Lung (tissue), 11 donors: ENCODE measurements at regions not wholly inside any gene's neighbourhood (a gene's known extent, or its start where the extent isn't known, plus 50 kb on each side); places are given as distances from the start of the nearest gene placed in this dataset.
A peak's percentile ranks its signal among the peaks of the same experiment; 100 is the strongest.

ENCODE experiments used
- ATAC-seq: fragments of 200-7000 bp; cut with Tn5 transposase; one replicate; pipeline ENCODE4 v1.9.1; 2020; ENCODE audit warnings: moderate number of reproducible peaks; ENCODE audit not compliant: insufficient read depth, low FRiP score
- DNase-seq, 3 donors: peaks; one replicate each; pipeline ENCODE4 v3.0.0-alpha.2; 2013 to 2017
- H3K27ac ChIP-seq, 2 donors: one replicate each; pipeline ENCODE4 v1.5.1; 2013; ENCODE audit warnings: mild to moderate bottlenecking in 2 of 2, moderate library complexity in 2 of 2, control low read depth in 1 of 2, inconsistent platforms in 1 of 2, low read depth in 1 of 2, low read length in 1 of 2
- H3K27me3 ChIP-seq, 3 donors: one replicate each; pipeline ENCODE4 v1.5.1; 2013; ENCODE audit warnings: low read length in 2 of 3; ENCODE audit not compliant: control insufficient read depth in 3 of 3, insufficient read depth in 3 of 3
- H3K36me3 ChIP-seq, 4 donors: one replicate each; pipeline ENCODE4 v1.5.1; 2013; ENCODE audit warnings: low read length in 4 of 4, mild to moderate bottlenecking in 1 of 4, moderate library complexity in 1 of 4; ENCODE audit not compliant: control insufficient read depth in 4 of 4, insufficient read depth in 4 of 4
- H3K4me1 ChIP-seq, 5 donors: one replicate each; pipeline ENCODE4 v1.5.1; 2013; ENCODE audit warnings: low read length in 5 of 5, mild to moderate bottlenecking in 2 of 5, moderate library complexity in 1 of 5; ENCODE audit not compliant: control insufficient read depth in 5 of 5, insufficient read depth in 5 of 5
- H3K4me3 ChIP-seq: one replicate; pipeline ENCODE4 v1.5.1; 2013; ENCODE audit warnings: mild to moderate bottlenecking, control low read depth, moderate library complexity
- H3K9ac ChIP-seq, 2 donors: one replicate each; pipeline ENCODE4 v1.5.1; 2013; ENCODE audit warnings: low read length in 2 of 2, control low read depth in 1 of 2; ENCODE audit not compliant: insufficient read depth in 1 of 2
- H3K9me3 ChIP-seq, 4 donors: one replicate each; pipeline ENCODE4 v1.5.1; 2013; ENCODE audit warnings: low read length in 3 of 4, mild to moderate bottlenecking in 1 of 4, moderate library complexity in 1 of 4; ENCODE audit not compliant: control insufficient read depth in 4 of 4, insufficient read depth in 3 of 4
- CTCF ChIP-seq: IDR thresholded peaks from 2 replicates; pipeline ENCODE4 v1.5.1; 2012; ENCODE audit warnings: mild to moderate bottlenecking; ENCODE audit errors: control extremely low read depth, extremely low read depth
- WGBS, 2 donors: extraction: QIAGEN DNeasy Blood & Tissue Kit; methylation state at CpG; one replicate each; pipeline ENCODE4 v1.1.7; 2013; 5-methylcytosine and 5-hydroxymethylcytosine counted together
- donor health status: control.
- donor health status: control.
- donor health status: Bipolar disorder and iron deficiency.
- donor health status: healthy.
- donor health status: DM: yes; HTN: yes; CAD: no.

GRCh38 chr12:59517522-59517921 lies 78.3 kb upstream of the SLC16A7 start:
- 78 to 85% methylated on average over 2 of the region's 2 CpGs for WGBS, 2 donors
- no peak overlapping the region for H3K27ac ChIP-seq
- no peak overlapping the region for H3K9ac ChIP-seq
- no peaks in the 10 kb centered on the region for H3K36me3 ChIP-seq
- no peaks in the 10 kb centered on the region for H3K9me3 ChIP-seq
- DNase-seq (no peak), ATAC-seq (no peak)
- no peak for TF ChIP-seq CTCF
- no peak overlapping the region for H3K4me3 ChIP-seq
- no peaks in the 10 kb centered on the region for H3K27me3 ChIP-seq
- no peaks in the 10 kb centered on the region for H3K4me1 ChIP-seq

GRCh38 chr12:59500915-59501314 lies 94.9 kb upstream of the SLC16A7 start:
- 29 to 39% methylated on average over 1 of the region's 1 CpG for WGBS, 2 donors
- no peak overlapping the region for H3K9ac ChIP-seq

DNA sequence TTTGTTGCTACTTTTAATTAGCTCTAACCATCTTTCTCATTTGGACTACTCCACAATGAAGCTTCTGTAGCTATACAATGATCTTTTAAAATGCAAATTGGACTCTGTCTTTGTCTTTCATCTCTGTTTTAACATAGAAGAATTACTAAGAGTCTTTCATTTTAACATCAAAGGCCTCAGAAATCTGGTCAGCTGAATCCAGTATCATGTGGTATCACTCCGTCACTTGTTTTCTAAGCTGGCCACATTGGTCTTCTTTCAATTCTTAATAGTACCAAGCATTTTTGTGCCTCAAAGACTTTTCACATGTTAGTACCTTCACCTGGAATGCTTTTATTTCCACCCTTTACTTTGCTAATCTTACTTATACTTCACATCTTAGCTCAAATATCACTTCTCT lies 95.5 kb upstream of the SLC16A7 start:
- no peaks in the 10 kb centered on the region for H3K27me3 ChIP-seq
- DNase-seq, result peak in 1 of 3 donors; percentile 1
- no peaks in the 10 kb centered on the region for H3K36me3 ChIP-seq
- no peaks in the 10 kb centered on the region for H3K4me1 ChIP-seq
- H3K27ac ChIP-seq, result no peak overlapping the region
- 89 to 95% methylated on average over 1 of the region's 1 CpG for WGBS, 2 donors
- H3K9me3 ChIP-seq, result no peaks in the 10 kb centered on the region
- no peak overlapping the region for H3K4me3 ChIP-seq
- no peak overlapping the region for H3K9ac ChIP-seq
- no peak for ATAC-seq
- no peak for TF ChIP-seq CTCF

More at GRCh38 chr12:59500915-59501314, 94.9 kb upstream of the SLC16A7 start:
- H3K9me3 ChIP-seq, result no peaks in the 10 kb centered on the region
- no peaks in the 10 kb centered on the region for H3K27me3 ChIP-seq
- H3K27ac ChIP-seq, result no peak overlapping the region
- no peaks in the 10 kb centered on the region for H3K36me3 ChIP-seq
- no peaks in the 10 kb centered on the region for H3K4me1 ChIP-seq
- no peak for TF ChIP-seq CTCF
- ATAC-seq (no peak), DNase-seq (no peak)
- no peak overlapping the region for H3K4me3 ChIP-seq

GRCh38 chr12:59499774-59500173 lies 96.1 kb upstream of the SLC16A7 start:
- WGBS, 2 donors, result 79 to 94% methylated on average over 1 of the region's 1 CpG
- no peaks in the 10 kb centered on the region for H3K9me3 ChIP-seq
- H3K4me3 ChIP-seq, result no peak overlapping the region
- DNase-seq (no peak), ATAC-seq (no peak)
- no peak overlapping the region for H3K9ac ChIP-seq
- no peaks in the 10 kb centered on the region for H3K4me1 ChIP-seq
- no peaks in the 10 kb centered on the region for H3K36me3 ChIP-seq
- no peaks in the 10 kb centered on the region for H3K27me3 ChIP-seq
- TF ChIP-seq CTCF, result no peak
- H3K27ac ChIP-seq, result no peak overlapping the region
